GM23338 (cell line): ENCODE measurements at regions not wholly inside any gene's neighbourhood (a gene's known extent, or its start where the extent isn't known, plus 50 kb on each side); places are given as distances from the start of the nearest gene placed in this dataset.

Experiments used
- ATAC-seq: fragments of 200-7000 bp; cut with Tn5 transposase; 3 replicates; pipeline ENCODE4 v1.9.1; 2020
- DNase-seq: peaks from one replicate; pipeline ENCODE4 v3.0.0-alpha.2; 2015; ENCODE audit warnings: low spot score
- H2AFZ ChIP-seq: fragments of 200-600 bp; sonication (generic); 2 replicates; pipeline ENCODE4 v1.8.0; 2016; ENCODE audit warnings: antibody characterized with exemption, mild to moderate bottlenecking, moderate library complexity
- H3F3A ChIP-seq: fragments of 200-600 bp; sonication (generic); replicated peaks from 2 replicates; pipeline ENCODE4 v1.8.0; 2017; ENCODE audit warnings: antibody characterized with exemption, mixed run types, low read depth
- H3K27ac ChIP-seq: fragments of 200-600 bp; sonication (generic); 2 replicates; pipeline ENCODE4 v1.6.1; 2016; ENCODE audit warnings: low read depth
- H3K27me3 ChIP-seq: fragments of 200-600 bp; sonication (generic); 2 replicates; pipeline ENCODE4 v1.8.0; 2016; ENCODE audit warnings: mild to moderate bottlenecking, mixed run types, moderate library complexity; ENCODE audit not compliant: insufficient read depth
- H3K36me3 ChIP-seq: fragments of 200-600 bp; sonication (generic); 2 replicates; pipeline ENCODE4 v1.8.0; 2016; ENCODE audit warnings: mild to moderate bottlenecking; ENCODE audit not compliant: insufficient read depth
- H3K4me1 ChIP-seq: fragments of 200-600 bp; sonication (generic); 2 replicates; pipeline ENCODE4 v1.8.0; 2016; ENCODE audit warnings: mild to moderate bottlenecking, moderate library complexity; ENCODE audit not compliant: insufficient read depth
- H3K4me2 ChIP-seq: fragments of 200-600 bp; sonication (generic); 2 replicates; pipeline ENCODE4 v1.7.1; 2017; ENCODE audit warnings: mixed run types
- H3K4me3 ChIP-seq: fragments of 200-600 bp; sonication (generic); 2 replicates; pipeline ENCODE4 v1.6.1; 2016; ENCODE audit warnings: mixed run types
- H3K79me2 ChIP-seq: fragments of 200-600 bp; sonication (generic); replicated peaks from 2 replicates; pipeline ENCODE4 v1.8.0; 2017; ENCODE audit warnings: mild to moderate bottlenecking; ENCODE audit not compliant: insufficient read depth
- H3K9me2 ChIP-seq: fragments of 200-600 bp; sonication (generic); 2 replicates; pipeline ENCODE4 v1.8.0; 2017; ENCODE audit not compliant: insufficient read depth
- H4K20me1 ChIP-seq: fragments of 200-600 bp; sonication (generic); replicated peaks from 2 replicates; pipeline ENCODE4 v1.8.0; 2017; ENCODE audit warnings: mild to moderate bottlenecking; ENCODE audit not compliant: insufficient read depth
- H3K27ac Mint-ChIP-seq: 2 replicates; pipeline ENCODE4 v1.8.0; 2020; ENCODE audit warnings: inconsistent platforms, mild to moderate bottlenecking, moderate library complexity, mixed read lengths
- H3K27me3 Mint-ChIP-seq: 3 replicates; pipeline ENCODE4 v1.8.0; 2022; ENCODE audit warnings: low read depth, mild to moderate bottlenecking, moderate library complexity, mixed read lengths, inconsistent platforms; ENCODE audit not compliant: insufficient read depth, poor library complexity
- H3K36me3 Mint-ChIP-seq: 3 replicates; pipeline ENCODE4 v1.8.0; 2021; ENCODE audit warnings: low read depth, mild to moderate bottlenecking, inconsistent platforms, moderate library complexity, mixed read lengths
- H3K4me1 Mint-ChIP-seq: 3 replicates; pipeline ENCODE4 v1.8.0; 2020; ENCODE audit warnings: mild to moderate bottlenecking, inconsistent platforms, mixed read lengths
- H3K4me3 Mint-ChIP-seq: 3 replicates; pipeline ENCODE4 v1.8.0; 2021; ENCODE audit warnings: moderate library complexity, mild to moderate bottlenecking, inconsistent platforms, mixed read lengths
- H3K9me3 Mint-ChIP-seq: 3 replicates; pipeline ENCODE4 v1.8.0; 2020; ENCODE audit warnings: moderate library complexity, mild to moderate bottlenecking, inconsistent platforms, mixed read lengths
- CREB1 ChIP-seq: fragments of 250-450 bp; sonication (Bioruptor Pico); IDR thresholded peaks from 2 replicates; pipeline ENCODE4 v1.5.0; 2020; ENCODE audit warnings: low read depth, mild to moderate bottlenecking, moderate library complexity
- EZH2 ChIP-seq: fragments of 200-600 bp; sonication (generic); IDR thresholded peaks from one replicate; pipeline ENCODE4 v1.8.0; 2017; ENCODE audit warnings: antibody characterized with exemption, mild to moderate bottlenecking, low read depth; ENCODE audit not compliant: unreplicated experiment
- EZH2phosphoT487 ChIP-seq: fragments of 200-600 bp; sonication (generic); IDR thresholded peaks from one replicate; pipeline ENCODE4 v1.8.1; 2018; ENCODE audit warnings: antibody characterized with exemption; ENCODE audit not compliant: unreplicated experiment
- JUNB ChIP-seq: IDR thresholded peaks from one replicate; pipeline ENCODE4 v1.6.1; 2016; ENCODE audit warnings: antibody characterized with exemption; ENCODE audit not compliant: unreplicated experiment
- NANOG ChIP-seq: IDR thresholded peaks from 2 replicates; pipeline ENCODE4 v1.6.1; 2016; ENCODE audit warnings: antibody characterized with exemption, borderline replicate concordance
- POLR2AphosphoS5 ChIP-seq: IDR thresholded peaks from 2 replicates; pipeline ENCODE4 v1.6.1; 2016; ENCODE audit warnings: antibody characterized with exemption, low read depth
- STAT1 ChIP-seq: IDR thresholded peaks from one replicate; pipeline ENCODE4 v1.6.1; 2016; ENCODE audit warnings: antibody characterized with exemption; ENCODE audit not compliant: unreplicated experiment
- ZNF114 ChIP-seq: fragments of 250-450 bp; sonication (Bioruptor Pico); IDR thresholded peaks from 2 replicates; pipeline ENCODE4 v1.5.0; 2020; ENCODE audit warnings: mild to moderate bottlenecking, moderate library complexity
- ZNF331 ChIP-seq: fragments of 250-450 bp; sonication (Bioruptor Pico); IDR thresholded peaks from 2 replicates; pipeline ENCODE4 v1.5.0; 2020; ENCODE audit warnings: low read depth, mild to moderate bottlenecking, moderate library complexity
- TF ChIP-seq, protein P1 (sequence below), 2 experiments: fragments of 200-600 bp in 1 of 2; sonication (generic) in 1 of 2; conservative IDR thresholded peaks; 2 replicates each; pipeline versions ENCODE4 v1.5.1 to v1.6.1; 2016 to 2017; ENCODE audit warnings: antibody characterized with exemption in 2 of 2, low read depth in 2 of 2, mild to moderate bottlenecking in 2 of 2, moderate library complexity in 1 of 2
- TF ChIP-seq, protein P2 (sequence below): fragments of 250-450 bp; sonication (Bioruptor Pico); IDR thresholded peaks from 2 replicates; pipeline ENCODE4 v1.5.0; 2020; ENCODE audit warnings: mild to moderate bottlenecking, moderate library complexity
- TF ChIP-seq, protein P3 (sequence below): IDR thresholded peaks from 2 replicates; pipeline ENCODE4 v1.6.1; 2016; ENCODE audit warnings: antibody characterized with exemption

DNA sequence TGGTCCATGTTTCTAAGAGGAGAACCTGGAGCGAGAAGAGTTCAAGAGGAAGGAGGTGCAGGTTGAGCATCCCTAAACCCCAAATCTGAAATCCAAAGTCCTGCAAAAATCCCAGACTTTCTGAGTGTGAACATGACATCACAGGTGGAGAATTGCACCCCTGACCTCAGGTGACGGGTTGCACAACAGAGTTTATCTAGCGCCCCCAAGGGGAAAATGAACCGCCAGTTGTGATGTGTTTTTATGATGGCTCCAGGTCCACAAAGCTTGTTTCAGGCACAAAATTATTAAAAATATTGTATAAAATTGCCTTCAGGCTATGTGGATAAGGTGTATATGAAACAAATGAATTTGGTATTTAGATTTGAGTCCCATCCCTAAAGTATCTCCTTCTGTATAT is 420.0 kb downstream of the GABRB3 start:
- DNase-seq (peak; percentile 55), ATAC-seq (no peak)
- H3K79me2 ChIP-seq, result no peaks in the 10 kb centered on the region
- TF ChIP-seq, protein P1, sequence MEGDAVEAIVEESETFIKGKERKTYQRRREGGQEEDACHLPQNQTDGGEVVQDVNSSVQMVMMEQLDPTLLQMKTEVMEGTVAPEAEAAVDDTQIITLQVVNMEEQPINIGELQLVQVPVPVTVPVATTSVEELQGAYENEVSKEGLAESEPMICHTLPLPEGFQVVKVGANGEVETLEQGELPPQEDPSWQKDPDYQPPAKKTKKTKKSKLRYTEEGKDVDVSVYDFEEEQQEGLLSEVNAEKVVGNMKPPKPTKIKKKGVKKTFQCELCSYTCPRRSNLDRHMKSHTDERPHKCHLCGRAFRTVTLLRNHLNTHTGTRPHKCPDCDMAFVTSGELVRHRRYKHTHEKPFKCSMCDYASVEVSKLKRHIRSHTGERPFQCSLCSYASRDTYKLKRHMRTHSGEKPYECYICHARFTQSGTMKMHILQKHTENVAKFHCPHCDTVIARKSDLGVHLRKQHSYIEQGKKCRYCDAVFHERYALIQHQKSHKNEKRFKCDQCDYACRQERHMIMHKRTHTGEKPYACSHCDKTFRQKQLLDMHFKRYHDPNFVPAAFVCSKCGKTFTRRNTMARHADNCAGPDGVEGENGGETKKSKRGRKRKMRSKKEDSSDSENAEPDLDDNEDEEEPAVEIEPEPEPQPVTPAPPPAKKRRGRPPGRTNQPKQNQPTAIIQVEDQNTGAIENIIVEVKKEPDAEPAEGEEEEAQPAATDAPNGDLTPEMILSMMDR (conservative IDR thresholded peaks at IDR 0.05; ENCODE audit: low read depth in 2 of 2), result peak; percentile 53 to 68
- no peak for TF ChIP-seq ZNF331
- H3K36me3 ChIP-seq, result no peaks in the 10 kb centered on the region
- no peaks in the 10 kb centered on the region for H4K20me1 ChIP-seq
- no peak overlapping the region for H3K4me2 ChIP-seq
- H3K27ac ChIP-seq, result no peak overlapping the region
- Mint-ChIP-seq H3K9me3 (peaks cover 12% of the 10 kb centered on the region), H3K4me3 (no peak overlapping the region), H3K27ac (no peak overlapping the region), H3K27me3 (no peaks in the 10 kb centered on the region), H3K36me3 (peaks cover 1% of the 10 kb centered on the region), H3K4me1 (peaks cover 11% of the 10 kb centered on the region)
- no peaks in the 10 kb centered on the region for H3K4me1 ChIP-seq
- H2AFZ ChIP-seq, result no peak overlapping the region
- H3K9me2 ChIP-seq, result no peaks in the 10 kb centered on the region
- no peak overlapping the region for H3K4me3 ChIP-seq
- no peaks in the 10 kb centered on the region for H3F3A ChIP-seq
- H3K27me3 ChIP-seq, result no peaks in the 10 kb centered on the region

DNA sequence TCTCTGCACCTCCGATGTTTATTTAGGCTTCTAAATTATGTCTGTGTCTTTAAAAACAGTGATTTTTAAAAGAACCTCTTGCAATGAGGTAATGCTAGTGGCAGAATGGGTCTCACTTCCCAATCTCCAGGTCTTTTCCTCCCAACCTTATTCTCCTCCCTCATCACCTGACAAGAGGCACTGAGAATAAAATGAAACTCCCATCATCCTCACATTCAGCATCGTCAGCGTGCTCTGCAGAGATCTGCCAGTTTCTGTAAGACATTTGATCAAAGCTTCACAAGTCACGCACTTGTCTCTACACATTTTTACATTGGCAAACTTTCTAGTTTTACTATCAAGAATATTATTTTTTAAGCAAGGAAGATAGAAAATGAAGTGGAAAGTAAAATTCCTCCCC is 420.5 kb downstream of the GABRB3 start:
- Mint-ChIP-seq H3K27ac (no peak overlapping the region), H3K9me3 (peaks cover 17% of the 10 kb centered on the region), H3K27me3 (no peaks in the 10 kb centered on the region)
- TF ChIP-seq JUNB (no peak), NANOG (no peak), EZH2phosphoT487 (no peak), ZNF331 (no peak), STAT1 (no peak), POLR2AphosphoS5 (no peak), EZH2 (no peak), CREB1 (CRISPR knock-in tag) (no peak), ZNF114 (CRISPR knock-in tag) (no peak)
- TF ChIP-seq, protein P2, sequence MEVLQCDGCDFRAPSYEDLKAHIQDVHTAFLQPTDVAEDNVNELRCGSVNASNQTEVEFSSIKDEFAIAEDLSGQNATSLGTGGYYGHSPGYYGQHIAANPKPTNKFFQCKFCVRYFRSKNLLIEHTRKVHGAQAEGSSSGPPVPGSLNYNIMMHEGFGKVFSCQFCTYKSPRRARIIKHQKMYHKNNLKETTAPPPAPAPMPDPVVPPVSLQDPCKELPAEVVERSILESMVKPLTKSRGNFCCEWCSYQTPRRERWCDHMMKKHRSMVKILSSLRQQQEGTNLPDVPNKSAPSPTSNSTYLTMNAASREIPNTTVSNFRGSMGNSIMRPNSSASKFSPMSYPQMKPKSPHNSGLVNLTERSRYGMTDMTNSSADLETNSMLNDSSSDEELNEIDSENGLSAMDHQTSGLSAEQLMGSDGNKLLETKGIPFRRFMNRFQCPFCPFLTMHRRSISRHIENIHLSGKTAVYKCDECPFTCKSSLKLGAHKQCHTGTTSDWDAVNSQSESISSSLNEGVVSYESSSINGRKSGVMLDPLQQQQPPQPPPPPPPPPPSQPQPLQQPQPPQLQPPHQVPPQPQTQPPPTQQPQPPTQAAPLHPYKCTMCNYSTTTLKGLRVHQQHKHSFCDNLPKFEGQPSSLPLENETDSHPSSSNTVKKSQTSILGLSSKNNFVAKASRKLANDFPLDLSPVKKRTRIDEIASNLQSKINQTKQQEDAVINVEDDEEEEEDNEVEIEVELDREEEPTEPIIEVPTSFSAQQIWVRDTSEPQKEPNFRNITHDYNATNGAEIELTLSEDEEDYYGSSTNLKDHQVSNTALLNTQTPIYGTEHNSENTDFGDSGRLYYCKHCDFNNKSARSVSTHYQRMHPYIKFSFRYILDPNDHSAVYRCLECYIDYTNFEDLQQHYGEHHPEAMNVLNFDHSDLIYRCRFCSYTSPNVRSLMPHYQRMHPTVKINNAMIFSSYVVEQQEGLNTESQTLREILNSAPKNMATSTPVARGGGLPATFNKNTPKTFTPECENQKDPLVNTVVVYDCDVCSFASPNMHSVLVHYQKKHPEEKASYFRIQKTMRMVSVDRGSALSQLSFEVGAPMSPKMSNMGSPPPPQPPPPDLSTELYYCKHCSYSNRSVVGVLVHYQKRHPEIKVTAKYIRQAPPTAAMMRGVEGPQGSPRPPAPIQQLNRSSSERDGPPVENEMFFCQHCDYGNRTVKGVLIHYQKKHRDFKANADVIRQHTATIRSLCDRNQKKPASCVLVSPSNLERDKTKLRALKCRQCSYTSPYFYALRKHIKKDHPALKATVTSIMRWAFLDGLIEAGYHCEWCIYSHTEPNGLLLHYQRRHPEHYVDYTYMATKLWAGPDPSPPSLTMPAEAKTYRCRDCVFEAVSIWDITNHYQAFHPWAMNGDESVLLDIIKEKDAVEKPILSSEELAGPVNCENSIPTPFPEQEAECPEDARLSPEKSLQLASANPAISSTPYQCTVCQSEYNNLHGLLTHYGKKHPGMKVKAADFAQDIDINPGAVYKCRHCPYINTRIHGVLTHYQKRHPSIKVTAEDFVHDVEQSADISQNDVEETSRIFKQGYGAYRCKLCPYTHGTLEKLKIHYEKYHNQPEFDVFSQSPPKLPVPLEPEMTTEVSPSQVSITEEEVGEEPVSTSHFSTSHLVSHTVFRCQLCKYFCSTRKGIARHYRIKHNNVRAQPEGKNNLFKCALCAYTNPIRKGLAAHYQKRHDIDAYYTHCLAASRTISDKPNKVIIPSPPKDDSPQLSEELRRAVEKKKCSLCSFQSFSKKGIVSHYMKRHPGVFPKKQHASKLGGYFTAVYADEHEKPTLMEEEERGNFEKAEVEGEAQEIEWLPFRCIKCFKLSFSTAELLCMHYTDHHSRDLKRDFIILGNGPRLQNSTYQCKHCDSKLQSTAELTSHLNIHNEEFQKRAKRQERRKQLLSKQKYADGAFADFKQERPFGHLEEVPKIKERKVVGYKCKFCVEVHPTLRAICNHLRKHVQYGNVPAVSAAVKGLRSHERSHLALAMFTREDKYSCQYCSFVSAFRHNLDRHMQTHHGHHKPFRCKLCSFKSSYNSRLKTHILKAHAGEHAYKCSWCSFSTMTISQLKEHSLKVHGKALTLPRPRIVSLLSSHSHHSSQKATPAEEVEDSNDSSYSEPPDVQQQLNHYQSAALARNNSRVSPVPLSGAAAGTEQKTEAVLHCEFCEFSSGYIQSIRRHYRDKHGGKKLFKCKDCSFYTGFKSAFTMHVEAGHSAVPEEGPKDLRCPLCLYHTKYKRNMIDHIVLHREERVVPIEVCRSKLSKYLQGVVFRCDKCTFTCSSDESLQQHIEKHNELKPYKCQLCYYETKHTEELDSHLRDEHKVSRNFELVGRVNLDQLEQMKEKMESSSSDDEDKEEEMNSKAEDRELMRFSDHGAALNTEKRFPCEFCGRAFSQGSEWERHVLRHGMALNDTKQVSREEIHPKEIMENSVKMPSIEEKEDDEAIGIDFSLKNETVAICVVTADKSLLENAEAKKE (CRISPR knock-in tag), result no peak
- TF ChIP-seq, protein P1 (conservative IDR thresholded peaks at IDR 0.05; ENCODE audit: low read depth in 2 of 2), result no peak
- TF ChIP-seq, protein P3, sequence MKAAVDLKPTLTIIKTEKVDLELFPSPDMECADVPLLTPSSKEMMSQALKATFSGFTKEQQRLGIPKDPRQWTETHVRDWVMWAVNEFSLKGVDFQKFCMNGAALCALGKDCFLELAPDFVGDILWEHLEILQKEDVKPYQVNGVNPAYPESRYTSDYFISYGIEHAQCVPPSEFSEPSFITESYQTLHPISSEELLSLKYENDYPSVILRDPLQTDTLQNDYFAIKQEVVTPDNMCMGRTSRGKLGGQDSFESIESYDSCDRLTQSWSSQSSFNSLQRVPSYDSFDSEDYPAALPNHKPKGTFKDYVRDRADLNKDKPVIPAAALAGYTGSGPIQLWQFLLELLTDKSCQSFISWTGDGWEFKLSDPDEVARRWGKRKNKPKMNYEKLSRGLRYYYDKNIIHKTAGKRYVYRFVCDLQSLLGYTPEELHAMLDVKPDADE, result no peak

More for the DNA sequence above, 420.5 kb downstream of the GABRB3 start:
- peaks cover 11% of the 10 kb centered on the region for H3K4me1 Mint-ChIP-seq
- Histone ChIP-seq H3K79me2 (no peaks in the 10 kb centered on the region), H3K27me3 (no peaks in the 10 kb centered on the region), H3K36me3 (0 out of 2 replicates have a peak, but pooled peaks cover under 1% of the 10 kb centered on the region), H3K27ac (no peak overlapping the region), H3K4me2 (no peak overlapping the region), H2AFZ (no peak overlapping the region), H4K20me1 (no peaks in the 10 kb centered on the region), H3K9me2 (no peaks in the 10 kb centered on the region), H3K4me1 (no peaks in the 10 kb centered on the region), H3F3A (no peaks in the 10 kb centered on the region), H3K4me3 (no peak overlapping the region)
- H3K4me3 Mint-ChIP-seq, result no peak overlapping the region
- ATAC-seq, result no peak
- peaks cover 6% of the 10 kb centered on the region for H3K36me3 Mint-ChIP-seq
- no peak for DNase-seq
